Stimulated activated CD8-positive, alpha-beta memory T cell treated with anti-CD3 and anti-CD28 coated beads, Interleukin-7, amount 100 ng/mL, for 48 hours (primary cell): ENCODE measurements at regions not wholly inside any gene's neighbourhood (a gene's known extent, or its start where the extent isn't known, plus 50 kb on each side); places are given as distances from the start of the nearest gene placed in this dataset.
"Not testable (repeated sequence)": the region's sequence is repeated elsewhere in the genome, so short reads cannot be mapped to it uniquely, and the experiment has no call there.

ENCODE experiments used
- DNase-seq, 2 donors: peaks; one replicate each; pipeline ENCODE4 v3.0.0-alpha.2; 2020; ENCODE audit warnings: low read depth in 1 of 2; ENCODE audit errors: extremely low read depth in 1 of 2

- no peak for DNase-seq
Observed at GRCh38 chr13:63274772-63275171, 1859.1 kb upstream of the PCDH20 start.

GRCh38 chr13:63249411-63250187, 1834.0 kb upstream of the PCDH20 start:
- DNase-seq: no peak

GRCh38 chr13:63236667-63237396, 1821.2 kb upstream of the PCDH20 start:
- not testable (repeated sequence) for DNase-seq

- DNase-seq: not testable (repeated sequence)
Observed at GRCh38 chr13:63218596-63218995, 1802.9 kb upstream of the PCDH20 start.

- DNase-seq: no peak
Observed at GRCh38 chr13:63209330-63210017, 1793.8 kb upstream of the PCDH20 start.

- no peak for DNase-seq
Observed at GRCh38 chr13:63208826-63209225, 1793.2 kb upstream of the PCDH20 start.

- DNase-seq: no peak
Observed at GRCh38 chr13:63206461-63206860, 1790.8 kb upstream of the PCDH20 start.

GRCh38 chr13:63201493-63201892, 1785.8 kb upstream of the PCDH20 start:
- no peak for DNase-seq

- no peak for DNase-seq
Observed at GRCh38 chr13:63199508-63199907, 1783.9 kb upstream of the PCDH20 start.

GRCh38 chr13:63198071-63198470, 1782.4 kb upstream of the PCDH20 start:
- DNase-seq: no peak

- no peak for DNase-seq
Observed at GRCh38 chr13:63195726-63196125, 1780.1 kb upstream of the PCDH20 start.

GRCh38 chr13:63190742-63191141, 1775.1 kb upstream of the PCDH20 start:
- no peak for DNase-seq

GRCh38 chr13:63190219-63190618, 1774.6 kb upstream of the PCDH20 start:
- no peak for DNase-seq

- DNase-seq: no peak
Observed at GRCh38 chr13:63189712-63190111, 1774.1 kb upstream of the PCDH20 start.

GRCh38 chr13:63184693-63185092, 1769.0 kb upstream of the PCDH20 start:
- DNase-seq: no peak

- DNase-seq: no peak
Observed at GRCh38 chr13:63175536-63175935, 1759.9 kb upstream of the PCDH20 start.

GRCh38 chr13:63167699-63168337, 1752.2 kb upstream of the PCDH20 start:
- no peak for DNase-seq

- DNase-seq: no peak
Observed at GRCh38 chr13:63166345-63166744, 1750.7 kb upstream of the PCDH20 start.

GRCh38 chr13:63163903-63164302, 1748.3 kb upstream of the PCDH20 start:
- no peak for DNase-seq

GRCh38 chr13:63161219-63161618, 1745.6 kb upstream of the PCDH20 start:
- DNase-seq: no peak

- no peak for DNase-seq
Observed at GRCh38 chr13:63156816-63157215, 1741.2 kb upstream of the PCDH20 start.
